Panc1 (cell line): ENCODE measurements at regions not wholly inside any gene's neighbourhood (a gene's known extent, or its start where the extent isn't known, plus 50 kb on each side); places are given as distances from the start of the nearest gene placed in this dataset.

ENCODE experiments used
- ATAC-seq: fragments of 200-7000 bp; cut with Tn5 transposase; 2 replicates; pipeline ENCODE4 v1.9.1; 2020; ENCODE audit warnings: mild to moderate bottlenecking, moderate library complexity
- BruUV-seq: library from RNA; stranded (reverse); fragments of 400-500 nt; replicated peaks from 2 replicates; lab custom pipeline; 2021; lab: Mats Ljungman, UMichigan
- CTCF ChIA-PET: fragments of 300-600 bp; sonication (Branson Sonifier 250); formaldehyde crosslinking; loops from one replicate; lab custom pipeline; 2022; ENCODE audit warnings: antibody characterized with exemption; lab: Charles Lee
- POLR2A ChIA-PET: fragments of 300-600 bp; sonication (Branson Sonifier 250); formaldehyde crosslinking; loops from one replicate; lab custom pipeline; 2022; ENCODE audit warnings: antibody characterized with exemption; lab: Charles Lee
- DNase-seq: peaks from one replicate; pipeline ENCODE4 v3.0.0-alpha.2; 2010; ENCODE audit warnings: low read depth, low spot score
- H3K27ac ChIP-seq: 2 replicates; pipeline ENCODE4 v1.5.1; 2011; ENCODE audit warnings: mild to moderate bottlenecking, low read length, inconsistent platforms
- H3K27me3 ChIP-seq: fragments of 200-500 bp; sonication (Bioruptor generic); 2 replicates; pipeline ENCODE4 v1.6.0; 2014; ENCODE audit warnings: low read length, inconsistent platforms; ENCODE audit not compliant: control insufficient read depth, insufficient read depth
- H3K36me3 ChIP-seq: fragments of 200-500 bp; sonication (Bioruptor generic); 2 replicates; pipeline ENCODE4 v1.5.1; 2014; ENCODE audit warnings: inconsistent platforms, mild to moderate bottlenecking, low read length, moderate library complexity; ENCODE audit not compliant: control insufficient read depth, insufficient read depth
- H3K4me1 ChIP-seq: 2 replicates; pipeline ENCODE4 v1.5.1; 2011; ENCODE audit warnings: inconsistent platforms, mild to moderate bottlenecking, low read length, moderate library complexity; ENCODE audit not compliant: control insufficient read depth, insufficient read depth
- H3K4me3 ChIP-seq, 2 experiments: 2 replicates each; pipeline ENCODE4 v1.5.1; 2011 to 2012; ENCODE audit warnings: low read depth in 2 of 2, low read length in 2 of 2, mild to moderate bottlenecking in 2 of 2, inconsistent platforms in 1 of 2, moderate library complexity in 1 of 2
- H3K9me3 ChIP-seq: fragments of 200-500 bp; sonication (Bioruptor generic); 2 replicates; pipeline ENCODE4 v1.5.1; 2014; ENCODE audit warnings: low read depth, mild to moderate bottlenecking, inconsistent platforms, low read length, moderate library complexity; ENCODE audit not compliant: control insufficient read depth, insufficient read depth
- POLR2AphosphoS5 ChIP-seq: IDR thresholded peaks from 2 replicates; pipeline ENCODE4 v1.6.1; 2012; ENCODE audit warnings: mild to moderate bottlenecking, low read depth, low read length, moderate library complexity
- REST ChIP-seq, 2 experiments: IDR thresholded peaks; 2 replicates each; pipeline ENCODE4 v1.6.1; 2011 to 2012; ENCODE audit warnings: low read depth in 2 of 2, control low read depth in 1 of 2, low read length in 1 of 2, mild to moderate bottlenecking in 1 of 2, moderate library complexity in 1 of 2; ENCODE audit not compliant: insufficient read depth in 1 of 2
- TCF7L2 ChIP-seq: IDR thresholded peaks from 2 replicates; pipeline ENCODE4 v1.6.1; 2011; ENCODE audit warnings: mild to moderate bottlenecking, low read depth, low read length, inconsistent platforms
- in situ Hi-C: cut with HindIII; loops from 2 replicates; pipeline ENCODE4 v1.10.0; 2016; ENCODE audit warnings: low sequenced_read_pairs, low pct_unique_long_range_greater_than_20kb
- intact Hi-C: fragments of 100-400 bp; cut with micrococcal nuclease; formaldehyde crosslinking; loops from one replicate; pipeline ENCODE4 v1.10.0; 2022; ENCODE audit not compliant: unreplicated experiment
- TF ChIP-seq, protein P1 (sequence below): fragments of 450-650 bp; IDR thresholded peaks from 2 replicates; pipeline ENCODE4 v1.5.1; 2017; ENCODE audit warnings: mild to moderate bottlenecking

DNA sequence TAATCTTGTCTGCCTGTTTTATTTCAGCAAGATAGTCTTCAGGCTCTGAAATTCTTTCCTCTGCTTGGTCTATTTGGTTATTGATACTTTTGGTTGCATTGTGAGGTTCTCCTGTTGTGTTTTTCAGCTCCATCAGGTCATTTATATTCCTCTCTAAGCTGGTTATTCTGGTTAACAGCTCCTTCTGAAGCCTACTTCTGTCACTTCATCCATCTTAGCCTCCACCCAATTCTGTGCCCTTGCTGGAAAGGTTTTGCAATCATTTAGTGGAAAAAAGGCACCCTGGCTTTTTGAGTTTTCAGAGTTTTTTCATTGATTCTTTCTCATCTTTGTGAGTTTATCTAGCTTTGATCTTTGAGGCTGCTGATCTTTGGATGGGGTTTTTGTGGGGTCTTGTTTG is 647.7 kb downstream of the SPRY1 start:
- no TSS peak for BruUV-seq
- Histone ChIP-seq H3K27me3 (no peaks in the 10 kb centered on the region), H3K9me3 (no peaks in the 10 kb centered on the region), H3K4me3 (no peak overlapping the region), H3K4me1 (no peaks in the 10 kb centered on the region), H3K27ac (no peak overlapping the region), H3K36me3 (no peaks in the 10 kb centered on the region)
- ATAC-seq (no peak), DNase-seq (no peak)
- POLR2A ChIA-PET: no interaction called here
- in situ Hi-C loops (no loop called here), intact Hi-C loops (no loop called here)
- no peak for TF ChIP-seq REST (IDR thresholded peaks at IDR 0.05; ENCODE audit: insufficient read depth in 1 of 2, low read depth in 2 of 2, low read length in 1 of 2)
- TF ChIP-seq, protein P1, sequence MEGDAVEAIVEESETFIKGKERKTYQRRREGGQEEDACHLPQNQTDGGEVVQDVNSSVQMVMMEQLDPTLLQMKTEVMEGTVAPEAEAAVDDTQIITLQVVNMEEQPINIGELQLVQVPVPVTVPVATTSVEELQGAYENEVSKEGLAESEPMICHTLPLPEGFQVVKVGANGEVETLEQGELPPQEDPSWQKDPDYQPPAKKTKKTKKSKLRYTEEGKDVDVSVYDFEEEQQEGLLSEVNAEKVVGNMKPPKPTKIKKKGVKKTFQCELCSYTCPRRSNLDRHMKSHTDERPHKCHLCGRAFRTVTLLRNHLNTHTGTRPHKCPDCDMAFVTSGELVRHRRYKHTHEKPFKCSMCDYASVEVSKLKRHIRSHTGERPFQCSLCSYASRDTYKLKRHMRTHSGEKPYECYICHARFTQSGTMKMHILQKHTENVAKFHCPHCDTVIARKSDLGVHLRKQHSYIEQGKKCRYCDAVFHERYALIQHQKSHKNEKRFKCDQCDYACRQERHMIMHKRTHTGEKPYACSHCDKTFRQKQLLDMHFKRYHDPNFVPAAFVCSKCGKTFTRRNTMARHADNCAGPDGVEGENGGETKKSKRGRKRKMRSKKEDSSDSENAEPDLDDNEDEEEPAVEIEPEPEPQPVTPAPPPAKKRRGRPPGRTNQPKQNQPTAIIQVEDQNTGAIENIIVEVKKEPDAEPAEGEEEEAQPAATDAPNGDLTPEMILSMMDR: no peak
- no peak for TF ChIP-seq TCF7L2
- no peak for TF ChIP-seq POLR2AphosphoS5
- CTCF ChIA-PET: no interaction called here

GRCh38 chr4:124044867-124045266 is 648.3 kb downstream of the SPRY1 start:
- DNase-seq: no peak
- ChIA-PET POLR2A (no interaction called here), CTCF (no interaction called here)
- intact Hi-C loops (no loop called here), in situ Hi-C loops (no loop called here)
- H3K9me3 ChIP-seq: no peaks in the 10 kb centered on the region
- H3K4me1 ChIP-seq: no peaks in the 10 kb centered on the region
- no peaks in the 10 kb centered on the region for H3K27me3 ChIP-seq
- no TSS peak for BruUV-seq
- TF ChIP-seq, protein P1: no peak
- no peaks in the 10 kb centered on the region for H3K36me3 ChIP-seq
- no peak for ATAC-seq
- H3K4me3 ChIP-seq: no peak overlapping the region
- no peak overlapping the region for H3K27ac ChIP-seq

GRCh38 chr4:124046190-124046589 is 649.6 kb downstream of the SPRY1 start:
- DNase-seq: no peak
- Histone ChIP-seq H3K4me1 (no peaks in the 10 kb centered on the region), H3K9me3 (no peaks in the 10 kb centered on the region), H3K4me3 (no peak overlapping the region), H3K27ac (no peak overlapping the region), H3K36me3 (no peaks in the 10 kb centered on the region), H3K27me3 (no peaks in the 10 kb centered on the region)
- intact Hi-C loops: no loop called here
- CTCF ChIA-PET: no interaction called here
- no TSS peak for BruUV-seq
- in situ Hi-C loops: no loop called here
- TF ChIP-seq, protein P1: no peak
- TF ChIP-seq POLR2AphosphoS5 (no peak), TCF7L2 (no peak)
- POLR2A ChIA-PET: interaction anchor here (0.5 kb wide), 1 partner anchor 567 kb away, joined by 5 read pairs; no protein-coding TSS in a partner anchor
- no peak for ATAC-seq
